GM12865 (cell line): ENCODE measurements at regions not wholly inside any gene's neighbourhood (a gene's known extent, or its start where the extent isn't known, plus 50 kb on each side); places are given as distances from the start of the nearest gene placed in this dataset.
"Not testable (repeated sequence)": the region's sequence is repeated elsewhere in the genome, so short reads cannot be mapped to it uniquely, and the experiment has no call there.

ENCODE experiments used
- DNase-seq: peaks from one replicate; pipeline ENCODE4 v3.0.0; 2010; ENCODE audit warnings: low read depth
- H3K4me3 ChIP-seq: 2 replicates; pipeline ENCODE4 v1.5.1; 2011; ENCODE audit warnings: mild to moderate bottlenecking, low read depth, low read length, control low read depth
- TF ChIP-seq, protein P1 (sequence below): IDR thresholded peaks from 2 replicates; pipeline ENCODE4 v1.5.1; 2011; ENCODE audit warnings: low read length, control low read depth, low read depth, inconsistent platforms; ENCODE audit not compliant: insufficient read depth; ENCODE audit errors: missing control alignments

- no peak for DNase-seq
- H3K4me3 ChIP-seq = no peak overlapping the region
- TF ChIP-seq, protein P1, sequence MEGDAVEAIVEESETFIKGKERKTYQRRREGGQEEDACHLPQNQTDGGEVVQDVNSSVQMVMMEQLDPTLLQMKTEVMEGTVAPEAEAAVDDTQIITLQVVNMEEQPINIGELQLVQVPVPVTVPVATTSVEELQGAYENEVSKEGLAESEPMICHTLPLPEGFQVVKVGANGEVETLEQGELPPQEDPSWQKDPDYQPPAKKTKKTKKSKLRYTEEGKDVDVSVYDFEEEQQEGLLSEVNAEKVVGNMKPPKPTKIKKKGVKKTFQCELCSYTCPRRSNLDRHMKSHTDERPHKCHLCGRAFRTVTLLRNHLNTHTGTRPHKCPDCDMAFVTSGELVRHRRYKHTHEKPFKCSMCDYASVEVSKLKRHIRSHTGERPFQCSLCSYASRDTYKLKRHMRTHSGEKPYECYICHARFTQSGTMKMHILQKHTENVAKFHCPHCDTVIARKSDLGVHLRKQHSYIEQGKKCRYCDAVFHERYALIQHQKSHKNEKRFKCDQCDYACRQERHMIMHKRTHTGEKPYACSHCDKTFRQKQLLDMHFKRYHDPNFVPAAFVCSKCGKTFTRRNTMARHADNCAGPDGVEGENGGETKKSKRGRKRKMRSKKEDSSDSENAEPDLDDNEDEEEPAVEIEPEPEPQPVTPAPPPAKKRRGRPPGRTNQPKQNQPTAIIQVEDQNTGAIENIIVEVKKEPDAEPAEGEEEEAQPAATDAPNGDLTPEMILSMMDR = no peak
These were observed 230.8 kb downstream of the TANC2 start for GRCh38 chr17:63196772-63197335.

GRCh38 chr17:63203652-63204051, 237.6 kb downstream of the TANC2 start:
- DNase-seq = no peak
- H3K4me3 ChIP-seq = no peak overlapping the region

DNA sequence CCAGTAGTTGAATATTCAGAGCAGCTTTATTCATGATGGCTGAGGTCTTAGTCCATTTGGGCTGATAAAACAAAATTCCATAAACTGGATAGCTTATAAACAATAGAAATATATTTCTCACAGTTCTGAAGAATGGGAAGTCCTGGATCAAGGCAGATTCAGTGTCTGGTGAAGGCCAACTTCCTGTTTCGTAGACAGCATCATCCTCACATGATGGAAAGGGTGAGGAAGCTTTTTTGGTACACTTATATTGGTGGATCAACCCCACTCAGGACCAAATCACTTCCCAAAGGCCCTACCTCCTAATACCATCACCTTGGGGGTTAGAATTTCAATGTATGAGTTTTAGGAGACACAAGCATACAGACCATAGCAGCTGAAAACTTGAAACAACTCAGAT, 224.2 kb downstream of the CYB561 start:
- TF ChIP-seq, protein P1 = no peak

More at GRCh38 chr17:63203652-63204051, 237.6 kb downstream of the TANC2 start:
- TF ChIP-seq, protein P1 = no peak

GRCh38 chr17:63222655-63223054, 223.5 kb downstream of the CYB561 start:
- TF ChIP-seq, protein P1 = no peak
- DNase-seq = no peak
- H3K4me3 ChIP-seq = no peak overlapping the region

More for the DNA sequence above, 224.2 kb downstream of the CYB561 start:
- no peak overlapping the region for H3K4me3 ChIP-seq
- DNase-seq = no peak

DNA sequence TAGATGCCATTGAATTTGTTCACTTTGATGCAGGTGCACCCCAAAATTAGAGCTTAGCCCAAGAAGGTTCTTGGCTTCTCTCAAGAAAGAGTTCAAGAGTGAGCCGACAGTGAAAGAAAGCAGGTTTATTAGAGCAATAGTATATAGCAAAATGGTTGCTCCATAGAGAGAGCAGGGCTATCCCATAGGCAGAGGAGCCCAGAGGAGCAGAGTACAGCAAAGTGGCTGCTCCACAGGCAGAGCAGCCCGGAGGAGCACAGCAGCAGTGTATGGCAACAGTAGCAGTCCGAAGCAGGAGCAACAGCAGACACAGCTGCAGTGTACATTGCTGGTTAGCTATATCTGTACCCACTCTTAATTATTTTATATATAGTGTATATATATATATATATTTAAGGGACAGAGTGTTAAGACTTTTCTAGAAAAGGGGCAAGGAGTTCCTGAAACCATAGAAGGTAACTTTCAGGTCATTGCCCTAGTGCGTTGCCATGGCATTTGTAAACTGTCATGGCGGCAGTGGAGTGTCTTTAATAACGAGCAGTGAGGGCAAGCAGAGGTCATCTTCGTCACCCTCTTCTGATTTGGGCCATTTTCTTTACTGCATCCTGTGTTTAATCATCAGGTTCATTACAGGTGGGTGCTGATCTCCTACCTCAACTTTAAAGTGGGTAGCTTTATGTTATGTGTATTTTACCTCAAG, 222.7 kb downstream of the CYB561 start:
- DNase-seq = no peak

DNA sequence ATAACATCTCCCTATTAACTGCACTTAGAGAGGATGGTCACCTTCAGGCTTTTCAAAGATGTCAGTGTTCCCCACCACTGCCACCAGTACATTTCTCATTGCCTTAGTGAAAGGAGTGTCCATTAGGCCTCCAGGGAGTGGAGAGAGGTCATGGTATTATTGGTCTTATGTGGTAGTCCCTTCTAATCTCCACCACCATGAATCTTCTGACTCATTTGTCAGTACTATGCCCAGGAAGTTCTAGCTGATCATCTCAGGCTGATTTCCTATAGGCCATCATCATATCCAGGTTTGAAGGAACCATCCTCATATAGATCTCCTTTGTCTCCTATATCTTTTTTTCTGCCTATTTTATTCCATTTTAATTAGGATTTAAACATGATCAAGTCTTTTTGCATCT, 221.5 kb downstream of the CYB561 start:
- no peak for DNase-seq

More for the DNA sequence above, 222.7 kb downstream of the CYB561 start:
- TF ChIP-seq, protein P1 = no peak
- H3K4me3 ChIP-seq = no peak overlapping the region

GRCh38 chr17:63226720-63227119, 219.4 kb downstream of the CYB561 start:
- DNase-seq = not testable (repeated sequence)

More for the DNA sequence above, 221.5 kb downstream of the CYB561 start:
- no peak overlapping the region for H3K4me3 ChIP-seq
- TF ChIP-seq, protein P1 = no peak

GRCh38 chr17:63231015-63231620, 215.0 kb downstream of the CYB561 start:
- not testable (repeated sequence) for H3K4me3 ChIP-seq, DNase-seq

More at GRCh38 chr17:63226720-63227119, 219.4 kb downstream of the CYB561 start:
- not testable (repeated sequence) for H3K4me3 ChIP-seq
